GM23338 (cell line): ENCODE measurements at regions not wholly inside any gene's neighbourhood (a gene's known extent, or its start where the extent isn't known, plus 50 kb on each side); places are given as distances from the start of the nearest gene placed in this dataset.

Source experiments
- ATAC-seq: fragments of 200-7000 bp; cut with Tn5 transposase; 3 replicates; pipeline ENCODE4 v1.9.1; 2020
- DNase-seq: peaks from one replicate; pipeline ENCODE4 v3.0.0-alpha.2; 2015; ENCODE audit warnings: low spot score
- H2AFZ ChIP-seq: fragments of 200-600 bp; sonication (generic); 2 replicates; pipeline ENCODE4 v1.8.0; 2016; ENCODE audit warnings: antibody characterized with exemption, mild to moderate bottlenecking, moderate library complexity
- H3F3A ChIP-seq: fragments of 200-600 bp; sonication (generic); replicated peaks from 2 replicates; pipeline ENCODE4 v1.8.0; 2017; ENCODE audit warnings: antibody characterized with exemption, mixed run types, low read depth
- H3K27ac ChIP-seq: fragments of 200-600 bp; sonication (generic); 2 replicates; pipeline ENCODE4 v1.6.1; 2016; ENCODE audit warnings: low read depth
- H3K27me3 ChIP-seq: fragments of 200-600 bp; sonication (generic); 2 replicates; pipeline ENCODE4 v1.8.0; 2016; ENCODE audit warnings: mild to moderate bottlenecking, mixed run types, moderate library complexity; ENCODE audit not compliant: insufficient read depth
- H3K36me3 ChIP-seq: fragments of 200-600 bp; sonication (generic); 2 replicates; pipeline ENCODE4 v1.8.0; 2016; ENCODE audit warnings: mild to moderate bottlenecking; ENCODE audit not compliant: insufficient read depth
- H3K4me1 ChIP-seq: fragments of 200-600 bp; sonication (generic); 2 replicates; pipeline ENCODE4 v1.8.0; 2016; ENCODE audit warnings: mild to moderate bottlenecking, moderate library complexity; ENCODE audit not compliant: insufficient read depth
- H3K4me2 ChIP-seq: fragments of 200-600 bp; sonication (generic); 2 replicates; pipeline ENCODE4 v1.7.1; 2017; ENCODE audit warnings: mixed run types
- H3K4me3 ChIP-seq: fragments of 200-600 bp; sonication (generic); 2 replicates; pipeline ENCODE4 v1.6.1; 2016; ENCODE audit warnings: mixed run types
- H3K79me2 ChIP-seq: fragments of 200-600 bp; sonication (generic); replicated peaks from 2 replicates; pipeline ENCODE4 v1.8.0; 2017; ENCODE audit warnings: mild to moderate bottlenecking; ENCODE audit not compliant: insufficient read depth
- H3K9me2 ChIP-seq: fragments of 200-600 bp; sonication (generic); 2 replicates; pipeline ENCODE4 v1.8.0; 2017; ENCODE audit not compliant: insufficient read depth
- H4K20me1 ChIP-seq: fragments of 200-600 bp; sonication (generic); replicated peaks from 2 replicates; pipeline ENCODE4 v1.8.0; 2017; ENCODE audit warnings: mild to moderate bottlenecking; ENCODE audit not compliant: insufficient read depth
- H3K27ac Mint-ChIP-seq: 2 replicates; pipeline ENCODE4 v1.8.0; 2020; ENCODE audit warnings: inconsistent platforms, mild to moderate bottlenecking, moderate library complexity, mixed read lengths
- H3K27me3 Mint-ChIP-seq: 3 replicates; pipeline ENCODE4 v1.8.0; 2022; ENCODE audit warnings: low read depth, mild to moderate bottlenecking, moderate library complexity, mixed read lengths, inconsistent platforms; ENCODE audit not compliant: insufficient read depth, poor library complexity
- H3K36me3 Mint-ChIP-seq: 3 replicates; pipeline ENCODE4 v1.8.0; 2021; ENCODE audit warnings: low read depth, mild to moderate bottlenecking, inconsistent platforms, moderate library complexity, mixed read lengths
- H3K4me1 Mint-ChIP-seq: 3 replicates; pipeline ENCODE4 v1.8.0; 2020; ENCODE audit warnings: mild to moderate bottlenecking, inconsistent platforms, mixed read lengths
- H3K4me3 Mint-ChIP-seq: 3 replicates; pipeline ENCODE4 v1.8.0; 2021; ENCODE audit warnings: moderate library complexity, mild to moderate bottlenecking, inconsistent platforms, mixed read lengths
- H3K9me3 Mint-ChIP-seq: 3 replicates; pipeline ENCODE4 v1.8.0; 2020; ENCODE audit warnings: moderate library complexity, mild to moderate bottlenecking, inconsistent platforms, mixed read lengths
- CREB1 ChIP-seq: fragments of 250-450 bp; sonication (Bioruptor Pico); IDR thresholded peaks from 2 replicates; pipeline ENCODE4 v1.5.0; 2020; ENCODE audit warnings: low read depth, mild to moderate bottlenecking, moderate library complexity
- EZH2 ChIP-seq: fragments of 200-600 bp; sonication (generic); IDR thresholded peaks from one replicate; pipeline ENCODE4 v1.8.0; 2017; ENCODE audit warnings: antibody characterized with exemption, mild to moderate bottlenecking, low read depth; ENCODE audit not compliant: unreplicated experiment
- EZH2phosphoT487 ChIP-seq: fragments of 200-600 bp; sonication (generic); IDR thresholded peaks from one replicate; pipeline ENCODE4 v1.8.1; 2018; ENCODE audit warnings: antibody characterized with exemption; ENCODE audit not compliant: unreplicated experiment
- JUNB ChIP-seq: IDR thresholded peaks from one replicate; pipeline ENCODE4 v1.6.1; 2016; ENCODE audit warnings: antibody characterized with exemption; ENCODE audit not compliant: unreplicated experiment
- NANOG ChIP-seq: IDR thresholded peaks from 2 replicates; pipeline ENCODE4 v1.6.1; 2016; ENCODE audit warnings: antibody characterized with exemption, borderline replicate concordance
- POLR2AphosphoS5 ChIP-seq: IDR thresholded peaks from 2 replicates; pipeline ENCODE4 v1.6.1; 2016; ENCODE audit warnings: antibody characterized with exemption, low read depth
- REST ChIP-seq: IDR thresholded peaks from one replicate; pipeline ENCODE4 v1.6.1; 2018; ENCODE audit warnings: antibody characterized with exemption; ENCODE audit not compliant: unreplicated experiment
- STAT1 ChIP-seq: IDR thresholded peaks from one replicate; pipeline ENCODE4 v1.6.1; 2016; ENCODE audit warnings: antibody characterized with exemption; ENCODE audit not compliant: unreplicated experiment
- ZNF114 ChIP-seq: fragments of 250-450 bp; sonication (Bioruptor Pico); IDR thresholded peaks from 2 replicates; pipeline ENCODE4 v1.5.0; 2020; ENCODE audit warnings: mild to moderate bottlenecking, moderate library complexity
- ZNF331 ChIP-seq: fragments of 250-450 bp; sonication (Bioruptor Pico); IDR thresholded peaks from 2 replicates; pipeline ENCODE4 v1.5.0; 2020; ENCODE audit warnings: low read depth, mild to moderate bottlenecking, moderate library complexity
- TF ChIP-seq, protein P1 (sequence below), 2 experiments: fragments of 200-600 bp in 1 of 2; sonication (generic) in 1 of 2; conservative IDR thresholded peaks; 2 replicates each; pipeline versions ENCODE4 v1.5.1 to v1.6.1; 2016 to 2017; ENCODE audit warnings: antibody characterized with exemption in 2 of 2, low read depth in 2 of 2, mild to moderate bottlenecking in 2 of 2, moderate library complexity in 1 of 2
- TF ChIP-seq, protein P2 (sequence below): IDR thresholded peaks from 2 replicates; pipeline ENCODE4 v1.6.1; 2016; ENCODE audit warnings: antibody characterized with exemption
- TF ChIP-seq, protein P3 (sequence below): fragments of 250-450 bp; sonication (Bioruptor Pico); IDR thresholded peaks from 2 replicates; pipeline ENCODE4 v1.5.0; 2020; ENCODE audit warnings: mild to moderate bottlenecking, moderate library complexity

DNA sequence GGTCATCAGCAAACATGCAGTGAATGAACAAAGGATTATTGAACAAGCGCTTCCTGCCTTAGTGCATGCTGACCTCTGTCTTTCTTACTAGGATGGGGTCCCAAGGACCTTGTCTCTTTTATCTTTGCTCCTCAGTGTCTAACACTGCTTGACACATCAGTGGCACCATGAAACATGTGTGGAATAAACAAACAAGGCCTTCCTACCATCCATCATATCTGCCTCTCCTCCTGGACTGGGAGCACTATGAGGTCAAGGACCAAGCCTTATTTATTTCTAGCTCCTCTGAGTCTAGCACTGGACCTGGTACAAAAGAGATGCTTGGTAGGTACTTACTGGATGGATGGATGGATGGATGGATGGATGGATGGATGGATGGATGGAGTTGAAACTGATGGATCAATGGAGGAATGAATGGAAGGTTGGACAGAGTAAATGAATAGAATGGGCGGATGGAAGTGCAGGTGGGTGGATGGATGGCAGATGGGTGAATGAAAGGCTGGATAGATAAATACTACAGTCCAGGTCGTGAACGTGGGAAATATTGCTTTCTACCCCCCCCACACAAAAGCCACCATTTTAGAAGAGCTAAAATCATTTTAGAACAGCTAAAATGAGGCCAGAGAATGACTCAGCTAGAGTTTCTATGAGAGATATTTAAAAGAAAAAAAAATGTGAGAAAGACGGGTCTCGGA is 104.1 kb upstream of the PTPN1 start:
- Mint-ChIP-seq H3K4me1 (no peaks in the 10 kb centered on the region), H3K9me3 (peaks cover 6% of the 10 kb centered on the region; the same call in 1 of the 3 replicates), H3K27ac (no peak overlapping the region), H3K4me3 (no peak overlapping the region), H3K36me3 (no peaks in the 10 kb centered on the region), H3K27me3 (peaks cover 12% of the 10 kb centered on the region)
- Histone ChIP-seq H2AFZ (no peak overlapping the region), H3K9me2 (no peaks in the 10 kb centered on the region), H4K20me1 (no peaks in the 10 kb centered on the region), H3K36me3 (no peaks in the 10 kb centered on the region), H3K27me3 (no peaks in the 10 kb centered on the region), H3K27ac (no peak overlapping the region), H3K4me2 (no peak overlapping the region), H3K79me2 (no peaks in the 10 kb centered on the region), H3K4me3 (no peak overlapping the region), H3K4me1 (no peaks in the 10 kb centered on the region), H3F3A (no peaks in the 10 kb centered on the region)
- ATAC-seq = no peak
- TF ChIP-seq CREB1 (CRISPR knock-in tag) = no peak
- no peak for TF ChIP-seq REST
- TF ChIP-seq, protein P1, sequence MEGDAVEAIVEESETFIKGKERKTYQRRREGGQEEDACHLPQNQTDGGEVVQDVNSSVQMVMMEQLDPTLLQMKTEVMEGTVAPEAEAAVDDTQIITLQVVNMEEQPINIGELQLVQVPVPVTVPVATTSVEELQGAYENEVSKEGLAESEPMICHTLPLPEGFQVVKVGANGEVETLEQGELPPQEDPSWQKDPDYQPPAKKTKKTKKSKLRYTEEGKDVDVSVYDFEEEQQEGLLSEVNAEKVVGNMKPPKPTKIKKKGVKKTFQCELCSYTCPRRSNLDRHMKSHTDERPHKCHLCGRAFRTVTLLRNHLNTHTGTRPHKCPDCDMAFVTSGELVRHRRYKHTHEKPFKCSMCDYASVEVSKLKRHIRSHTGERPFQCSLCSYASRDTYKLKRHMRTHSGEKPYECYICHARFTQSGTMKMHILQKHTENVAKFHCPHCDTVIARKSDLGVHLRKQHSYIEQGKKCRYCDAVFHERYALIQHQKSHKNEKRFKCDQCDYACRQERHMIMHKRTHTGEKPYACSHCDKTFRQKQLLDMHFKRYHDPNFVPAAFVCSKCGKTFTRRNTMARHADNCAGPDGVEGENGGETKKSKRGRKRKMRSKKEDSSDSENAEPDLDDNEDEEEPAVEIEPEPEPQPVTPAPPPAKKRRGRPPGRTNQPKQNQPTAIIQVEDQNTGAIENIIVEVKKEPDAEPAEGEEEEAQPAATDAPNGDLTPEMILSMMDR (conservative IDR thresholded peaks at IDR 0.05; ENCODE audit: low read depth in 2 of 2) = no peak
- TF ChIP-seq EZH2phosphoT487 = no peak
- TF ChIP-seq EZH2 = no peak
- TF ChIP-seq POLR2AphosphoS5 = no peak
- TF ChIP-seq, protein P2, sequence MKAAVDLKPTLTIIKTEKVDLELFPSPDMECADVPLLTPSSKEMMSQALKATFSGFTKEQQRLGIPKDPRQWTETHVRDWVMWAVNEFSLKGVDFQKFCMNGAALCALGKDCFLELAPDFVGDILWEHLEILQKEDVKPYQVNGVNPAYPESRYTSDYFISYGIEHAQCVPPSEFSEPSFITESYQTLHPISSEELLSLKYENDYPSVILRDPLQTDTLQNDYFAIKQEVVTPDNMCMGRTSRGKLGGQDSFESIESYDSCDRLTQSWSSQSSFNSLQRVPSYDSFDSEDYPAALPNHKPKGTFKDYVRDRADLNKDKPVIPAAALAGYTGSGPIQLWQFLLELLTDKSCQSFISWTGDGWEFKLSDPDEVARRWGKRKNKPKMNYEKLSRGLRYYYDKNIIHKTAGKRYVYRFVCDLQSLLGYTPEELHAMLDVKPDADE = no peak
- TF ChIP-seq, protein P3, sequence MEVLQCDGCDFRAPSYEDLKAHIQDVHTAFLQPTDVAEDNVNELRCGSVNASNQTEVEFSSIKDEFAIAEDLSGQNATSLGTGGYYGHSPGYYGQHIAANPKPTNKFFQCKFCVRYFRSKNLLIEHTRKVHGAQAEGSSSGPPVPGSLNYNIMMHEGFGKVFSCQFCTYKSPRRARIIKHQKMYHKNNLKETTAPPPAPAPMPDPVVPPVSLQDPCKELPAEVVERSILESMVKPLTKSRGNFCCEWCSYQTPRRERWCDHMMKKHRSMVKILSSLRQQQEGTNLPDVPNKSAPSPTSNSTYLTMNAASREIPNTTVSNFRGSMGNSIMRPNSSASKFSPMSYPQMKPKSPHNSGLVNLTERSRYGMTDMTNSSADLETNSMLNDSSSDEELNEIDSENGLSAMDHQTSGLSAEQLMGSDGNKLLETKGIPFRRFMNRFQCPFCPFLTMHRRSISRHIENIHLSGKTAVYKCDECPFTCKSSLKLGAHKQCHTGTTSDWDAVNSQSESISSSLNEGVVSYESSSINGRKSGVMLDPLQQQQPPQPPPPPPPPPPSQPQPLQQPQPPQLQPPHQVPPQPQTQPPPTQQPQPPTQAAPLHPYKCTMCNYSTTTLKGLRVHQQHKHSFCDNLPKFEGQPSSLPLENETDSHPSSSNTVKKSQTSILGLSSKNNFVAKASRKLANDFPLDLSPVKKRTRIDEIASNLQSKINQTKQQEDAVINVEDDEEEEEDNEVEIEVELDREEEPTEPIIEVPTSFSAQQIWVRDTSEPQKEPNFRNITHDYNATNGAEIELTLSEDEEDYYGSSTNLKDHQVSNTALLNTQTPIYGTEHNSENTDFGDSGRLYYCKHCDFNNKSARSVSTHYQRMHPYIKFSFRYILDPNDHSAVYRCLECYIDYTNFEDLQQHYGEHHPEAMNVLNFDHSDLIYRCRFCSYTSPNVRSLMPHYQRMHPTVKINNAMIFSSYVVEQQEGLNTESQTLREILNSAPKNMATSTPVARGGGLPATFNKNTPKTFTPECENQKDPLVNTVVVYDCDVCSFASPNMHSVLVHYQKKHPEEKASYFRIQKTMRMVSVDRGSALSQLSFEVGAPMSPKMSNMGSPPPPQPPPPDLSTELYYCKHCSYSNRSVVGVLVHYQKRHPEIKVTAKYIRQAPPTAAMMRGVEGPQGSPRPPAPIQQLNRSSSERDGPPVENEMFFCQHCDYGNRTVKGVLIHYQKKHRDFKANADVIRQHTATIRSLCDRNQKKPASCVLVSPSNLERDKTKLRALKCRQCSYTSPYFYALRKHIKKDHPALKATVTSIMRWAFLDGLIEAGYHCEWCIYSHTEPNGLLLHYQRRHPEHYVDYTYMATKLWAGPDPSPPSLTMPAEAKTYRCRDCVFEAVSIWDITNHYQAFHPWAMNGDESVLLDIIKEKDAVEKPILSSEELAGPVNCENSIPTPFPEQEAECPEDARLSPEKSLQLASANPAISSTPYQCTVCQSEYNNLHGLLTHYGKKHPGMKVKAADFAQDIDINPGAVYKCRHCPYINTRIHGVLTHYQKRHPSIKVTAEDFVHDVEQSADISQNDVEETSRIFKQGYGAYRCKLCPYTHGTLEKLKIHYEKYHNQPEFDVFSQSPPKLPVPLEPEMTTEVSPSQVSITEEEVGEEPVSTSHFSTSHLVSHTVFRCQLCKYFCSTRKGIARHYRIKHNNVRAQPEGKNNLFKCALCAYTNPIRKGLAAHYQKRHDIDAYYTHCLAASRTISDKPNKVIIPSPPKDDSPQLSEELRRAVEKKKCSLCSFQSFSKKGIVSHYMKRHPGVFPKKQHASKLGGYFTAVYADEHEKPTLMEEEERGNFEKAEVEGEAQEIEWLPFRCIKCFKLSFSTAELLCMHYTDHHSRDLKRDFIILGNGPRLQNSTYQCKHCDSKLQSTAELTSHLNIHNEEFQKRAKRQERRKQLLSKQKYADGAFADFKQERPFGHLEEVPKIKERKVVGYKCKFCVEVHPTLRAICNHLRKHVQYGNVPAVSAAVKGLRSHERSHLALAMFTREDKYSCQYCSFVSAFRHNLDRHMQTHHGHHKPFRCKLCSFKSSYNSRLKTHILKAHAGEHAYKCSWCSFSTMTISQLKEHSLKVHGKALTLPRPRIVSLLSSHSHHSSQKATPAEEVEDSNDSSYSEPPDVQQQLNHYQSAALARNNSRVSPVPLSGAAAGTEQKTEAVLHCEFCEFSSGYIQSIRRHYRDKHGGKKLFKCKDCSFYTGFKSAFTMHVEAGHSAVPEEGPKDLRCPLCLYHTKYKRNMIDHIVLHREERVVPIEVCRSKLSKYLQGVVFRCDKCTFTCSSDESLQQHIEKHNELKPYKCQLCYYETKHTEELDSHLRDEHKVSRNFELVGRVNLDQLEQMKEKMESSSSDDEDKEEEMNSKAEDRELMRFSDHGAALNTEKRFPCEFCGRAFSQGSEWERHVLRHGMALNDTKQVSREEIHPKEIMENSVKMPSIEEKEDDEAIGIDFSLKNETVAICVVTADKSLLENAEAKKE (CRISPR knock-in tag) = no peak
- no peak for TF ChIP-seq JUNB
- no peak for TF ChIP-seq STAT1
- no peak for TF ChIP-seq NANOG
- no peak for TF ChIP-seq ZNF331 (CRISPR knock-in tag)
- TF ChIP-seq ZNF114 = no peak
- no peak for DNase-seq
